Breast epithelium (tissue), 4 donors: ENCODE measurements at regions not wholly inside any gene's neighbourhood (a gene's known extent, or its start where the extent isn't known, plus 50 kb on each side); places are given as distances from the start of the nearest gene placed in this dataset.

ENCODE experiments used
- DNase-seq, 2 donors: peaks; one replicate each; pipeline ENCODE4 v3.0.0-alpha.2; 2019; ENCODE audit warnings: low spot score in 2 of 2
- H3K27ac ChIP-seq, 2 donors: fragments of 200-600 bp; sonication (generic) in 1 of 2; one replicate each; pipeline ENCODE4 v1.5.1; 2016 to 2019; ENCODE audit warnings: mild to moderate bottlenecking in 1 of 2
- H3K27me3 ChIP-seq, 2 donors: fragments of 200-600 bp; sonication (generic) in 1 of 2; one replicate each; pipeline versions ENCODE4 v1.5.1 to v1.6.0; 2017 to 2019; ENCODE audit warnings: control low read depth in 1 of 2, mild to moderate bottlenecking in 1 of 2
- H3K36me3 ChIP-seq: fragments of 200-600 bp; one replicate; pipeline ENCODE4 v1.5.1; 2019
- H3K4me1 ChIP-seq, 2 donors: fragments of 200-600 bp; sonication (generic); one replicate each; pipeline ENCODE4 v1.5.1; 2016 to 2019; ENCODE audit warnings: control low read depth in 1 of 2
- H3K4me3 ChIP-seq, 3 donors: fragments of 200-600 bp; sonication (generic); 1 replicate in 2 of 3; 2 replicates in 1 of 3; pipeline ENCODE4 v1.5.1; 2016 to 2019; ENCODE audit warnings: mild to moderate bottlenecking in 3 of 3, moderate library complexity in 2 of 3
- H3K9me3 ChIP-seq, 2 donors: fragments of 200-600 bp; sonication (generic) in 1 of 2; one replicate each; pipeline ENCODE4 v1.5.1; 2016 to 2019; ENCODE audit warnings: control low read depth in 1 of 2
- POLR2A ChIP-seq: fragments of 450-650 bp; IDR thresholded peaks from one replicate; pipeline ENCODE4 v1.6.1; 2016; ENCODE audit warnings: antibody characterized with exemption, mild to moderate bottlenecking, moderate library complexity
- POLR2AphosphoS5 ChIP-seq, 3 donors: sonication (generic); formaldehyde crosslinking; IDR thresholded peaks; one replicate each; pipeline ENCODE4 v1.6.1; 2017; ENCODE audit warnings: antibody characterized with exemption in 3 of 3
- intact Hi-C: fragments of 100-400 bp; cut with DNase I; formaldehyde crosslinking; loops from one replicate; pipeline ENCODE4 v1.15.1; 2023; ENCODE audit warnings: low total_unique reads
- TF ChIP-seq, protein P1 (sequence below), 3 donors: fragments of 450-650 bp; IDR thresholded peaks; one replicate each; pipeline ENCODE4 v1.5.1; 2016 to 2017; ENCODE audit warnings: antibody characterized with exemption in 3 of 3, mild to moderate bottlenecking in 3 of 3, moderate library complexity in 3 of 3

DNA sequence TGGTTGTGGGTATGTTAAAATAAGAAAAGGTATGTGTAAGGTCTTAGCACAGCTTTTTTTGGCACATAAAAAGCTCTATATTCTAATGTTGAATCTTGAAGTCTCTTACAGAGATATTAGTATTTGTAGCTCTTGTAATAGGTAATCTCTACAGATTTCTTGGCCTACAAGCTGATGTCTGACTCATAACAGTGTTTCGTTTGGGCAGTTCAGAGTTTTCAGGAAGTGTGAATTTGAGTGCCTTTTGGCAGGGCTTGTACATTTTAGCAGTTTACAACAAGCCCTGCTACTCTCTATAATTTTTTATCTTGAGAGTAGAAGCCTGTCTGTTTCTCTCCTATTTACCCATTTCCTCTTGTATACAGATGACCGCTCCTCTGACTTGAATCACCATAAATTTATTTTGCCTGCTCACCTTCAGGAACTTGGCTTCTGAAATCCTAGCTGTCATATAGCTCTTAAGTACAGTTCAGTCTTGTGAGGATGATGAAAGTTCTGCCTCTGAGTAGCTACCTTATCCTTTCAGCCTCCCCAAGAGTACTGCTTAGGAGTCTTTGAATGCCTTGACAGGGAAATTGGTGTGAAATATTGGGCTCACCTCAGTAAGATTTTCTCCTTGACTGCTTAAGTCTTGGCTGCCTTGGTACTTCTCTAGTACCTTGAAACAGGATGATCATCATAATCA, 419.9 kb upstream of the RARB start:
- no peaks in the 10 kb centered on the region for H3K36me3 ChIP-seq
- no peaks in the 10 kb centered on the region for H3K27me3 ChIP-seq
- no peak overlapping the region for H3K27ac ChIP-seq
- intact Hi-C loops = loop anchor here (5.0 kb wide), 1 partner anchor 506 kb away; no protein-coding TSS in a partner anchor
- no peaks in the 10 kb centered on the region for H3K4me1 ChIP-seq
- no peaks in the 10 kb centered on the region for H3K9me3 ChIP-seq
- H3K4me3 ChIP-seq = no peak overlapping the region
- no peak for TF ChIP-seq POLR2AphosphoS5 (IDR thresholded peaks at IDR 0.05)
- TF ChIP-seq, protein P1, sequence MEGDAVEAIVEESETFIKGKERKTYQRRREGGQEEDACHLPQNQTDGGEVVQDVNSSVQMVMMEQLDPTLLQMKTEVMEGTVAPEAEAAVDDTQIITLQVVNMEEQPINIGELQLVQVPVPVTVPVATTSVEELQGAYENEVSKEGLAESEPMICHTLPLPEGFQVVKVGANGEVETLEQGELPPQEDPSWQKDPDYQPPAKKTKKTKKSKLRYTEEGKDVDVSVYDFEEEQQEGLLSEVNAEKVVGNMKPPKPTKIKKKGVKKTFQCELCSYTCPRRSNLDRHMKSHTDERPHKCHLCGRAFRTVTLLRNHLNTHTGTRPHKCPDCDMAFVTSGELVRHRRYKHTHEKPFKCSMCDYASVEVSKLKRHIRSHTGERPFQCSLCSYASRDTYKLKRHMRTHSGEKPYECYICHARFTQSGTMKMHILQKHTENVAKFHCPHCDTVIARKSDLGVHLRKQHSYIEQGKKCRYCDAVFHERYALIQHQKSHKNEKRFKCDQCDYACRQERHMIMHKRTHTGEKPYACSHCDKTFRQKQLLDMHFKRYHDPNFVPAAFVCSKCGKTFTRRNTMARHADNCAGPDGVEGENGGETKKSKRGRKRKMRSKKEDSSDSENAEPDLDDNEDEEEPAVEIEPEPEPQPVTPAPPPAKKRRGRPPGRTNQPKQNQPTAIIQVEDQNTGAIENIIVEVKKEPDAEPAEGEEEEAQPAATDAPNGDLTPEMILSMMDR (IDR thresholded peaks at IDR 0.05) = no peak
- TF ChIP-seq POLR2A = no peak
- DNase-seq = no peak

DNA sequence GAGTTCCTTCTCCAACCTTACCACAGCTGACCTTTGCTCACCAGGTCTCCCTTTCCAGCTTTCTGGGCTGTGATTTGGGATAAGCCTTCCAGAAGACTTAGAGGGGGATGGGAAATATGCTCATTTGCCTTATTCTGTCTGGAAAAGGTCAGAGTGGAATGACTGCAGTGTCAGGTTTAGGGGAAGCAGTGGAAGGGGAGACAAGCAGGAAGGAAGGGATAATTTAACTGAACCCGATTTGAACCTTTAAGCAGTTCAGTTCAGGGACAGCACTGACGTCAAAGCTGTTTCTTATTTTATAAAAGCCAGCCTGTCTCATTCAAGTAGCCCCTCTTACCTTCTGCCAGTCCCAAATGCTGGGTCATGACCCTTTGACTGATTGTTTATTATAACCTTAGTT, 418.4 kb upstream of the RARB start:
- H3K4me3 ChIP-seq = no peak overlapping the region
- intact Hi-C loops = loop anchor here (5.0 kb wide), 1 partner anchor 507 kb away; no protein-coding TSS in a partner anchor
- no peaks in the 10 kb centered on the region for H3K4me1 ChIP-seq
- H3K36me3 ChIP-seq = no peaks in the 10 kb centered on the region
- no peaks in the 10 kb centered on the region for H3K9me3 ChIP-seq
- TF ChIP-seq POLR2AphosphoS5 (IDR thresholded peaks at IDR 0.05) (no peak), POLR2A (no peak)
- TF ChIP-seq, protein P1 (IDR thresholded peaks at IDR 0.05) = no peak
- H3K27ac ChIP-seq = no peak overlapping the region
- no peaks in the 10 kb centered on the region for H3K27me3 ChIP-seq
- DNase-seq = no peak

DNA sequence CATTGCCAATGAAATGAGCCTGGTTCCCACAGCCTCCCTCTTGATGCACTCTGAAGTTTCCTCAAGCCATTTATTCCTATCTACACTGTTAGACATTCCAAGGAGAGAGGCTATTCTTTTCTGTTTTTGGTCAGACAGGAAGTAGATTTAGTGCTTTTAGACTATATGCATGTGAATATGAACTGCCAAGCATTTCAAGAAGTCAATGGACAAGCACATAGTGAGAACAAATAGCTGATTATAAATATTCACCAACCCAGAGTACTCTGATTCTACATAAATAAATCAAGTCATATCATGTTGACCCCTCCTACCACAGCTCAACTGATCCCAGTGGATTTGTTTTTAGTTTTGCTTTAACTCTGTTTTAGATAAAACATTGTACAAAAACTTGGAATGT, 412.5 kb upstream of the RARB start:
- Histone ChIP-seq H3K27me3 (no peaks in the 10 kb centered on the region), H3K9me3 (no peaks in the 10 kb centered on the region), H3K4me3 (no peak overlapping the region), H3K4me1 (no peaks in the 10 kb centered on the region), H3K36me3 (no peaks in the 10 kb centered on the region), H3K27ac (no peak overlapping the region)
- DNase-seq = no peak
- intact Hi-C loops = no loop called here
- TF ChIP-seq POLR2A (no peak), POLR2AphosphoS5 (IDR thresholded peaks at IDR 0.05) (no peak)
- TF ChIP-seq, protein P1 (IDR thresholded peaks at IDR 0.05) = no peak

DNA sequence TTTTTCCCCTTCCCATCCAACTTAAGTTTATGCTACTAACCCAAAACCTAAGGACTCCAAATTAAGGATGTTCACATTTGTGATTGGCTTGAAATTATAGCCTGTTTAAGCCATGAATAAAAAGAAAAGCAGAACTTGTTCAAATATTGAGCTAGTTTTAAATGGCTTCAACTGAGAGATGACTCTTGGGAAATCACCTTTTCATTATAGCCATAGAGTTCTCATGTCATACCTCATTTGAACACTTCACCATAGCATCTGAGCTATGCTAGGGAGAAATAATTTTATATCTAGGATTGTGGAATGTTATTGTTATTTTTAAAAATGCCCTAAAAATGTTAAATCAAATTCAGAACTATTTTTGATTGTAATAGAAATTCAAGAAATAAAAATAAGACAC, 409.2 kb upstream of the RARB start:
- TF ChIP-seq POLR2AphosphoS5 (IDR thresholded peaks at IDR 0.05) (no peak), POLR2A (no peak)
- TF ChIP-seq, protein P1 (IDR thresholded peaks at IDR 0.05) = no peak
- Histone ChIP-seq H3K27ac (no peak overlapping the region), H3K4me1 (no peaks in the 10 kb centered on the region), H3K36me3 (no peaks in the 10 kb centered on the region), H3K4me3 (no peak overlapping the region), H3K9me3 (no peaks in the 10 kb centered on the region), H3K27me3 (no peaks in the 10 kb centered on the region)
- DNase-seq = no peak
- intact Hi-C loops = no loop called here

DNA sequence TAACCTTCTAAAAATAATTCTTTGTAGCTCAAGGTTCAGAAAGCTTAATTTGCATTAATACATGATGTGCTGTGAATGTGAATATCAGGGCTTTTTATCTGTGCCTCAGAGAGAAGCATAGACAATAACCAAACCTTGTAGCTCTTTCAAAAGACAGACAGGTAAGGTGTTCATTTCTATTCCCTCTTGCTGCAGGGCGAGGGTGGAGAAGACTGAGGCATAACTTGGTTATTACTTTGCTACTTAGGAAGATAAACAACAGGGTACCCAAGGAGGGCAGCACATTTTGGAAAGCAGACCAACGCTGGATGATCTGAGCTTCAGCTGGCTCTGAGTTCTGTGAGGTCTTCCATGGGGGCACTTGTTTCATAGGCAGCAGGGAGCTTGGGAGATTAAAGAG, 408.6 kb upstream of the RARB start:
- intact Hi-C loops = no loop called here
- Histone ChIP-seq H3K9me3 (no peaks in the 10 kb centered on the region), H3K27me3 (no peaks in the 10 kb centered on the region), H3K4me1 (no peaks in the 10 kb centered on the region), H3K27ac (no peak overlapping the region), H3K36me3 (no peaks in the 10 kb centered on the region), H3K4me3 (no peak overlapping the region)
- no peak for DNase-seq
- TF ChIP-seq, protein P1 (IDR thresholded peaks at IDR 0.05) = no peak
- no peak for TF ChIP-seq POLR2AphosphoS5 (IDR thresholded peaks at IDR 0.05)
- TF ChIP-seq POLR2A = no peak
